OCI-LY3 (cell line): ENCODE measurements at regions not wholly inside any gene's neighbourhood (a gene's known extent, or its start where the extent isn't known, plus 50 kb on each side); places are given as distances from the start of the nearest gene placed in this dataset.

ENCODE experiments used
- H2AFZ ChIP-seq: fragments of 200-600, 300-600 bp; shearing (Covaris generic); 2 replicates; pipeline ENCODE4 v1.6.0; 2014; ENCODE audit warnings: antibody characterized with exemption, low read depth, low read length
- H3K27ac ChIP-seq: fragments of 200-600, 300-600 bp; sonication (generic); 2 replicates; pipeline ENCODE4 v1.5.1; 2014; ENCODE audit warnings: mild to moderate bottlenecking, low read length, moderate library complexity, mixed read lengths
- H3K27me3 ChIP-seq: fragments of 200-600, 300-600 bp; sonication (generic); 2 replicates; pipeline ENCODE4 v1.6.1; 2014; ENCODE audit warnings: low read depth, low read length, mixed read lengths
- H3K36me3 ChIP-seq: fragments of 200-600, 300-600 bp; sonication (generic); replicated peaks from 2 replicates; pipeline ENCODE3; 2014; ENCODE audit warnings: low read depth, low read length, mixed read lengths
- H3K4me1 ChIP-seq: fragments of 300-600, 200-600 bp; sonication (generic); 2 replicates; pipeline ENCODE4 v1.6.1; 2014; ENCODE audit warnings: low read length, mixed read lengths
- H3K4me2 ChIP-seq: fragments of 200-600, 300-600 bp; sonication (generic); 2 replicates; pipeline ENCODE4 v1.6.1; 2014; ENCODE audit warnings: low read length, mixed read lengths
- H3K4me3 ChIP-seq: fragments of 300-600, 200-600 bp; sonication (generic); 2 replicates; pipeline ENCODE4 v1.5.1; 2014; ENCODE audit warnings: antibody characterized with exemption, mild to moderate bottlenecking, low read length, moderate library complexity
- H3K79me2 ChIP-seq: fragments of 300-600, 200-600 bp; shearing (Covaris generic); 2 replicates; pipeline ENCODE4 v1.6.1; 2014; ENCODE audit warnings: mild to moderate bottlenecking, low read length, mixed read lengths
- H3K9ac ChIP-seq: fragments of 300-600, 200-600 bp; shearing (Covaris generic); 2 replicates; pipeline ENCODE4 v1.6.0; 2014; ENCODE audit warnings: mild to moderate bottlenecking, low read length, moderate library complexity
- H3K9me3 ChIP-seq: fragments of 200-600, 300-600 bp; shearing (Covaris generic); 2 replicates; pipeline ENCODE4 v1.6.1; 2014; ENCODE audit warnings: low read length, mixed read lengths; ENCODE audit not compliant: insufficient read depth
- H4K20me1 ChIP-seq: fragments of 200-600, 300-600 bp; sonication (generic); 2 replicates; pipeline ENCODE4 v1.6.1; 2016; ENCODE audit warnings: low read length, mixed read lengths; ENCODE audit not compliant: insufficient read depth
- CTCF ChIP-seq: fragments of 200-600, 300-600 bp; sonication (generic); IDR thresholded peaks from 2 replicates; pipeline ENCODE4 v1.5.1; 2014; ENCODE audit warnings: antibody characterized with exemption, low read length, low read depth
- EZH2phosphoT487 ChIP-seq: fragments of 200-600 bp; shearing (Covaris generic); IDR thresholded peaks from 2 replicates; pipeline ENCODE4 v1.6.1; 2018; ENCODE audit warnings: antibody characterized with exemption, mixed run types, low read depth

DNA sequence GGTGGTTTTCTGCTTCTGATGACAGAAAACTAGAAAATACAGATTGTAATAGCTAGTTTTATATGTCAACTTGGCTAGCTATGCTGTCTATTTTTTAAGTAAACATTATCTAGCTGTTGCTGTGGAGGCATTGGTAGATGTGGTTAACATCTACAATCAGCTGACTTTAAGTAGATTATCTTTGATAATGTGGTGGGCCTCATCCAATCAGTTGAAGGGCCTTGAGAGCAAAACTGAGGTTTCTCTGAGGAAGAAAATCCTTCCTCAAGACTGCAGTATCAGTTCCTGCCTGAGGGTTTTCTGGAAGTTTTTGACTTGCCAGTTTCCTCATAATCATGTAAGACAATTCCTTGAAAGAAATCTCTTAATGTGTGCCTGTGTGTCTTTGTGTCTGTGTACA lies 75.9 kb upstream of the SPHKAP start:
- Histone ChIP-seq H3K27ac (no peak overlapping the region), H2AFZ (no peak overlapping the region), H4K20me1 (no peaks in the 10 kb centered on the region), H3K36me3 (no peaks in the 10 kb centered on the region), H3K27me3 (no peaks in the 10 kb centered on the region), H3K4me3 (no peak overlapping the region), H3K4me2 (no peak overlapping the region), H3K4me1 (no peaks in the 10 kb centered on the region), H3K9ac (no peak overlapping the region), H3K9me3 (no peaks in the 10 kb centered on the region), H3K79me2 (no peaks in the 10 kb centered on the region)
- no peak for TF ChIP-seq EZH2phosphoT487
- TF ChIP-seq CTCF: no peak

DNA sequence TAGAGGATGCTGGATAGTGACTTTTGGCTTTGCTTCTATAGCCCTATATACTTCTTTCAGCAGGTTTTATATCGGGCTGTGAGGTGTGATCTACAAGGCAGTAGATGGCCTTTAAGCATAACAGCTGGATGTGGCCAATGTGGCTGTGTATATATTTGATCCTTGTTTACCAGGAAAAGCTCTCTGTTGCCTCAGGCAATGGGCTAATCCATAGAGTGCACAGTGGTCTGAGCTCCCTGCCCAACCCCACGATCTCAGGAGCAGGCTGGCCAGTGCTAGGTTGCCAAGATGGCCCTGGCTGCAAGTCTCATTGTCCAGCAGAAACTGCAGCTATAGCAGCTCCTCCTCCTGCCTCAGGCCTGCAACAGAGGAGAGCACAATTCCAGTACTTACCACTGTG lies 72.3 kb upstream of the SPHKAP start:
- no peaks in the 10 kb centered on the region for H3K36me3 ChIP-seq

GRCh38 chr2:228247335-228247734 lies 65.8 kb upstream of the SPHKAP start:
- Histone ChIP-seq H3K27ac (no peak overlapping the region), H3K36me3 (no peaks in the 10 kb centered on the region), H3K9ac (no peak overlapping the region), H3K79me2 (no peaks in the 10 kb centered on the region), H3K4me2 (no peak overlapping the region), H3K9me3 (no peaks in the 10 kb centered on the region), H3K4me3 (no peak overlapping the region), H3K4me1 (no peaks in the 10 kb centered on the region), H3K27me3 (no peaks in the 10 kb centered on the region), H4K20me1 (no peaks in the 10 kb centered on the region), H2AFZ (no peak overlapping the region)
- TF ChIP-seq CTCF (no peak), EZH2phosphoT487 (no peak)

More for the DNA sequence above, 72.3 kb upstream of the SPHKAP start:
- no peak overlapping the region for H3K4me2 ChIP-seq
- H3K79me2 ChIP-seq: no peaks in the 10 kb centered on the region
- no peak overlapping the region for H3K27ac ChIP-seq
- H2AFZ ChIP-seq: no peak overlapping the region
- H3K27me3 ChIP-seq: no peaks in the 10 kb centered on the region
- no peak overlapping the region for H3K9ac ChIP-seq
- no peaks in the 10 kb centered on the region for H4K20me1 ChIP-seq
- TF ChIP-seq EZH2phosphoT487: no peak
- no peak for TF ChIP-seq CTCF
- no peaks in the 10 kb centered on the region for H3K9me3 ChIP-seq
- H3K4me3 ChIP-seq: no peak overlapping the region
- H3K4me1 ChIP-seq: no peaks in the 10 kb centered on the region

GRCh38 chr2:228245601-228246000 lies 64.1 kb upstream of the SPHKAP start:
- H3K27ac ChIP-seq: no peak overlapping the region
- no peak overlapping the region for H2AFZ ChIP-seq
- TF ChIP-seq CTCF: no peak
- no peak for TF ChIP-seq EZH2phosphoT487
- H3K36me3 ChIP-seq: no peaks in the 10 kb centered on the region
- no peak overlapping the region for H3K9ac ChIP-seq
- no peak overlapping the region for H3K4me3 ChIP-seq
- no peaks in the 10 kb centered on the region for H3K9me3 ChIP-seq
- no peaks in the 10 kb centered on the region for H3K4me1 ChIP-seq
- H3K4me2 ChIP-seq: no peak overlapping the region
- H3K79me2 ChIP-seq: no peaks in the 10 kb centered on the region
- no peaks in the 10 kb centered on the region for H4K20me1 ChIP-seq
- no peaks in the 10 kb centered on the region for H3K27me3 ChIP-seq
